Glutamatergic neuron (in vitro differentiated cells): ENCODE measurements at regions not wholly inside any gene's neighbourhood (a gene's known extent, or its start where the extent isn't known, plus 50 kb on each side); places are given as distances from the start of the nearest gene placed in this dataset.

Experiments used
- DNase-seq: peaks from one replicate; pipeline ENCODE4 v3.0.0; 2022
- H3K27ac Mint-ChIP-seq: one replicate; pipeline ENCODE4 v1.8.0; 2020; ENCODE audit warnings: mild to moderate bottlenecking, mixed read lengths, inconsistent platforms; ENCODE audit not compliant: unreplicated experiment
- H3K27me3 Mint-ChIP-seq: one replicate; pipeline ENCODE4 v1.8.0; 2020; ENCODE audit warnings: mild to moderate bottlenecking, moderate library complexity, mixed read lengths, inconsistent platforms; ENCODE audit not compliant: unreplicated experiment
- H3K36me3 Mint-ChIP-seq: one replicate; pipeline ENCODE4 v1.8.0; 2020; ENCODE audit warnings: mild to moderate bottlenecking, mixed read lengths, inconsistent platforms; ENCODE audit not compliant: unreplicated experiment
- H3K4me1 Mint-ChIP-seq: one replicate; pipeline ENCODE4 v1.8.0; 2020; ENCODE audit warnings: mild to moderate bottlenecking, low read depth, mixed read lengths, inconsistent platforms; ENCODE audit not compliant: unreplicated experiment
- H3K4me3 Mint-ChIP-seq: one replicate; pipeline ENCODE4 v1.8.0; 2020; ENCODE audit warnings: mild to moderate bottlenecking, mixed read lengths, inconsistent platforms; ENCODE audit not compliant: unreplicated experiment
- H3K9me3 Mint-ChIP-seq: one replicate; pipeline ENCODE4 v1.8.0; 2020; ENCODE audit warnings: mild to moderate bottlenecking, moderate library complexity, mixed read lengths, inconsistent platforms; ENCODE audit not compliant: unreplicated experiment
- TF ChIP-seq, protein P1 (sequence below): fragments of 200-600 bp; sonication (generic); IDR thresholded peaks from one replicate; pipeline ENCODE4 v1.5.0; 2021; ENCODE audit not compliant: partially characterized antibody, unreplicated experiment

DNA sequence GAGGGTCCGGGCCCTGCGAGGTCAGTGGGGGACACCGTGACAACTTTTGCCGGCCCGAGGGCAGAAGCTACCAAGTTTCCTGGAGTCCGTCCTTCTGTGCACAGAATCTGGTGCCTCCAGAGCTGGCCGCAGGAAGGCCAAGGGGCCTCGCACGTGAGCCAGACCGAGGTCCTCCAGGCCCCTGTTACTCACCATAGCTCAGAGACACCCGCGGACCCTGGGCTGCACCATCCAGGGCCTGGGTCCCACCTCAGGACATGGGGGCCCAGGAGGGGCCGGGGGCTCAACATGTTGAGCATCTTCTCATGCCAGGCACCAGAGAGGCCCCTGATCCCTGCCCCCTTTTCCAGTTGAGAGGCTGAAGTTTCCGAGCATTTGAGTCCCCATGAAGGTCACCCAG is 87.9 kb downstream of the HMX1 start:
- no peaks in the 10 kb centered on the region for H3K4me1 Mint-ChIP-seq
- H3K4me3 Mint-ChIP-seq, result no peak overlapping the region
- no peak overlapping the region for H3K27ac Mint-ChIP-seq
- DNase-seq, result no peak
- TF ChIP-seq, protein P1, sequence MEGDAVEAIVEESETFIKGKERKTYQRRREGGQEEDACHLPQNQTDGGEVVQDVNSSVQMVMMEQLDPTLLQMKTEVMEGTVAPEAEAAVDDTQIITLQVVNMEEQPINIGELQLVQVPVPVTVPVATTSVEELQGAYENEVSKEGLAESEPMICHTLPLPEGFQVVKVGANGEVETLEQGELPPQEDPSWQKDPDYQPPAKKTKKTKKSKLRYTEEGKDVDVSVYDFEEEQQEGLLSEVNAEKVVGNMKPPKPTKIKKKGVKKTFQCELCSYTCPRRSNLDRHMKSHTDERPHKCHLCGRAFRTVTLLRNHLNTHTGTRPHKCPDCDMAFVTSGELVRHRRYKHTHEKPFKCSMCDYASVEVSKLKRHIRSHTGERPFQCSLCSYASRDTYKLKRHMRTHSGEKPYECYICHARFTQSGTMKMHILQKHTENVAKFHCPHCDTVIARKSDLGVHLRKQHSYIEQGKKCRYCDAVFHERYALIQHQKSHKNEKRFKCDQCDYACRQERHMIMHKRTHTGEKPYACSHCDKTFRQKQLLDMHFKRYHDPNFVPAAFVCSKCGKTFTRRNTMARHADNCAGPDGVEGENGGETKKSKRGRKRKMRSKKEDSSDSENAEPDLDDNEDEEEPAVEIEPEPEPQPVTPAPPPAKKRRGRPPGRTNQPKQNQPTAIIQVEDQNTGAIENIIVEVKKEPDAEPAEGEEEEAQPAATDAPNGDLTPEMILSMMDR, result no peak
- H3K27me3 Mint-ChIP-seq, result peaks cover 9% of the 10 kb centered on the region
- no peaks in the 10 kb centered on the region for H3K36me3 Mint-ChIP-seq
- H3K9me3 Mint-ChIP-seq, result peaks cover 1% of the 10 kb centered on the region

DNA sequence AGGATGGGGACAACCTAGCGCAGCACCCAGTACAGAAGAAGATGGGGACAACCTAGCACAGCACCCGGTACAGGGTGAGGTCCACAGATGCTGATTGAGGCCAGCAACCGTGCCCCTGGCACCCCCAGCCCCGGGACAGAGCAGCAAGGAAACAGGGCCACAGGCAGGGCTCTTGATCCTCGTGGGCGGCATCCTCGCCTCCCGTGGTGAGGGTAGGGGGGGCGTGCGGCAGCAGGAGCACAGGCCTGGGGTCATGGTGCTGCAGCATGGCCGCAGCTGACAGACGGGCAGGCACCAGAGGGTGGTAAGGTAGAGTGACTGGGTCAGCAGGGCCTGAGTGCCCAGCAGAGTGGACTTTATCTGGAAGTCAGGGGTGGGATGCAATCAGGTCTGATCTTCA is 89.5 kb downstream of the HMX1 start:
- Mint-ChIP-seq H3K4me3 (no peak overlapping the region), H3K36me3 (no peaks in the 10 kb centered on the region), H3K27me3 (peaks cover 14% of the 10 kb centered on the region), H3K9me3 (peaks cover 6% of the 10 kb centered on the region), H3K4me1 (peaks cover 1% of the 10 kb centered on the region), H3K27ac (no peak overlapping the region)
- DNase-seq, result no peak
- TF ChIP-seq, protein P1, result no peak

DNA sequence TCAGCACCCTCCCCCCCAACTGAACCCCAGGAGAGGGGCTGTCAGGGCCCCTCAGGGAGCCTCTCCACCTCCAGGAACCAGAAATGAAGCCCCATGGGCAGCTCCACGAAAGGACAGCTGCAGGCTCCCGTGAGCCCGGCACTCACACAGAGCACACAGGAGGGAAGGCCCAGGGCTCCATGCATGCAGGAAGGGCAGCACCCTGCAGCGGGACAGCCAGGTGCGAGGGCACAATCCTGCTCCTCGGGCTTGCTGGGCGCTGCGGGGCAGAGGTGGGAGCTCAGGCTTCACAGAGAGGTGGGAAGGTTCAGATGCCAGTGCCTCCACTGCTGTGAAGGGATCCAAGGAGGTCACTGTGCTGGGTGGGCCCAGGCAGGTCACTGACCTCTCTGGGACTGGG is 90.0 kb downstream of the HMX1 start:
- H3K36me3 Mint-ChIP-seq, result no peaks in the 10 kb centered on the region
- H3K27me3 Mint-ChIP-seq, result peaks cover 14% of the 10 kb centered on the region

DNA sequence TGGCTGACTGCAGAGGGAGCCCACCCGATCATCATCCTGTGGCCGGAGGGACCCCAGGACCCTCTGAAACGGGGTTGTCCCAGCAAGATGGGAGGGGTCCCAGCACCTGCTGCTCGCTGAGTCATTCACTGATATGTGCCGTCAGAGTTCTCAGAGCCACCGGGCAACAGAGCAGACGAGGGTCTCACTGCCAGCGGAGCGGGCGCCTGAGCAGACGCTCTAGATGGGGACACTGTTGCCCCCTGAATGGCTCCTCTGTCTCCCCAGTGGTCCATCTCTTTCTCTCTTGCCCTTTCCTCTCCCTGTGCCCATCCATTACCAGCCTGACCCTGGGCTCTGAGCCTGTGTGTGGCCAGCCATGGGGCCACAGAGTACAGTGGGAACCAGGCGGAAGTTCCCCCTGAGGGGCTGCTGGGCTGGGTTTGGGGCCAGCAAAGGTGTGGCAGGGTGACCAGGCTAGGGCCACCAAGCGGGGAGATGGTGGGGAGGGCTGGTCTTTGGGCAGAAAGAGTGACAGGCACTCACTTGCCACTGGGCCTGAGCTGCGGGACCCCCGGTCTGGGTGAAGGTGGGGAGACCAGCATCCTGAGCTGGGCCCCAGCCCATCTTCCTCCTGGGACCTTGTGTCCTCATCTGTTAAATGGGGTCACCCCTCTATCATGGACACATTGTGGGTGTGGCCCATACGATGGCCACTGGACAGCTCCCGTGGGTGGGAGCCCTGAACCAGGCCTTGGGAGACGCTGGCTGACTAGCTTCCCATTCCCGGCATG is 90.9 kb downstream of the HMX1 start:
- TF ChIP-seq, protein P1, result no peak
- peaks cover 6% of the 10 kb centered on the region for H3K9me3 Mint-ChIP-seq
- no peak overlapping the region for H3K4me3 Mint-ChIP-seq
- no peak overlapping the region for H3K27ac Mint-ChIP-seq
- peaks cover 1% of the 10 kb centered on the region for H3K4me1 Mint-ChIP-seq
- no peaks in the 10 kb centered on the region for H3K36me3 Mint-ChIP-seq
- H3K27me3 Mint-ChIP-seq, result peaks cover 14% of the 10 kb centered on the region
- DNase-seq, result no peak

More for the DNA sequence above, 90.0 kb downstream of the HMX1 start:
- TF ChIP-seq, protein P1, result no peak
- Mint-ChIP-seq H3K4me3 (no peak overlapping the region), H3K27ac (no peak overlapping the region), H3K9me3 (peaks cover 6% of the 10 kb centered on the region), H3K4me1 (peaks cover 1% of the 10 kb centered on the region)
- DNase-seq, result no peak

DNA sequence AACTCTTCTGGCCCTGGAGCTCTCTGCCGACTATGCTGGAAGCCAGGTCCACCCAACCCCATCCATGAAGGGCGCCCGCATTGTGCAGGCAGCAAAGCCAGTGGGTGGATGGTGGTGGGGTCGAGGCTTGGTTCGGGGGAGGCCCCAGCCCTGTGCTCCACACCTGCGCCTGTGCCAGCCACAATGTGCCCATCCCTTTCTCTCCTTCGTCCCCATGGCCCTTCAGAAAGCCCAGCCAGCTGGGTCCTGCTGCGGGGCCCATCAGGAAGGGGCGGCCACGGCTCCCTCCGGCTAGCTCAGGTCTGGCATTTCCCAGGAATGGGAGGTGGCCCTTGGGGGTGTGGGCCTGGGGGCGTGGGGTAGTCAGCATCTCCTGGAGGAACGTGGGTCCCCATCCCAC is 91.6 kb downstream of the HMX1 start:
- Mint-ChIP-seq H3K27me3 (peaks cover 12% of the 10 kb centered on the region), H3K4me1 (peaks cover 1% of the 10 kb centered on the region), H3K27ac (no peak overlapping the region), H3K4me3 (no peak overlapping the region), H3K36me3 (no peaks in the 10 kb centered on the region), H3K9me3 (peaks cover 6% of the 10 kb centered on the region)
- no peak for DNase-seq
- TF ChIP-seq, protein P1, result no peak
